ENCODE measurements at regions not wholly inside any gene's neighbourhood (a gene's known extent, or its start where the extent isn't known, plus 50 kb on each side); places are given as distances from the start of the nearest gene placed in this dataset.

GRCh38 chr2:12971581-12972365 is 255.0 kb downstream of the TRIB2 start:
- no peak for TF ChIP-seq SALL2 (tag by site-specific recombination; IDR thresholded peaks at IDR 0.05; ENCODE audit: borderline replicate concordance)
- no peak for TF ChIP-seq CTCF (tag by site-specific recombination; IDR thresholded peaks at IDR 0.05)
- TF ChIP-seq AEBP2 (tag by site-specific recombination; IDR thresholded peaks at IDR 0.05; ENCODE audit: borderline replicate concordance) = no peak
- TF ChIP-seq KLF16 (tag by site-specific recombination; IDR thresholded peaks at IDR 0.05) = no peak
- no peak for TF ChIP-seq SETDB1 (IDR thresholded peaks at IDR 0.05; ENCODE audit: insufficient read length, low read length)
- TF ChIP-seq TCF7L2 (IDR thresholded peaks at IDR 0.05; ENCODE audit: borderline replicate concordance, low read depth, low read length) = no peak
- TF ChIP-seq ZSCAN18 (tag by site-specific recombination; IDR thresholded peaks at IDR 0.05) = no peak
- no peak for TF ChIP-seq ZNF239 (tag by site-specific recombination; IDR thresholded peaks at IDR 0.05)
- TF ChIP-seq ZNF335 (tag by site-specific recombination; conservative IDR thresholded peaks at IDR 0.05) = no peak
- no peak for TF ChIP-seq ZSCAN23 (tag by site-specific recombination; IDR thresholded peaks at IDR 0.05)
